ENCODE measurements at regions not wholly inside any gene's neighbourhood (a gene's known extent, or its start where the extent isn't known, plus 50 kb on each side); places are given as distances from the start of the nearest gene placed in this dataset.
"Not testable (repeated sequence)": the region's sequence is repeated elsewhere in the genome, so short reads cannot be mapped to it uniquely, and the experiment has no call there.

DNA sequence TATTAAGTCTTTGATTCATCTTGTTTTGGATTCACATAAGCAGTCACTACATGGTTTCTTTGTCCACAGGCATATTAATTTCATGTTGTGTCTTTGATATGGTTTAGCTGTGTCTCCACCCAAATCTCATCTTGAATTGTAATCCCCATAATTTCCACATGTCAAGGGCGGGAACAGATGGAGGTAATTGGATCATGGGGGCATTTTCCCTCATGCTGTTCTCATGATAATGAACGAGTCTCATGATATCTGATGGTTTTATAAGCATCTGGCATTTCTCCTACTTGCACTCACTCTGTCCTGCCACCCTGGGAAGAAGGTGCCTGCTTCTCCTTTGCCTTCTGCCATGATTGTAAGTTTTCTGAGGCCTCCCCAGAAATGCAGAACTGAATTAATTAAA, 1811.2 kb upstream of the PCDH10 start:
- DNase-seq (ENCODE audit: low read depth) = no peak
- H3K4me3 ChIP-seq (ENCODE audit: low read length) = no peak overlapping the region
- TF ChIP-seq, protein P1, sequence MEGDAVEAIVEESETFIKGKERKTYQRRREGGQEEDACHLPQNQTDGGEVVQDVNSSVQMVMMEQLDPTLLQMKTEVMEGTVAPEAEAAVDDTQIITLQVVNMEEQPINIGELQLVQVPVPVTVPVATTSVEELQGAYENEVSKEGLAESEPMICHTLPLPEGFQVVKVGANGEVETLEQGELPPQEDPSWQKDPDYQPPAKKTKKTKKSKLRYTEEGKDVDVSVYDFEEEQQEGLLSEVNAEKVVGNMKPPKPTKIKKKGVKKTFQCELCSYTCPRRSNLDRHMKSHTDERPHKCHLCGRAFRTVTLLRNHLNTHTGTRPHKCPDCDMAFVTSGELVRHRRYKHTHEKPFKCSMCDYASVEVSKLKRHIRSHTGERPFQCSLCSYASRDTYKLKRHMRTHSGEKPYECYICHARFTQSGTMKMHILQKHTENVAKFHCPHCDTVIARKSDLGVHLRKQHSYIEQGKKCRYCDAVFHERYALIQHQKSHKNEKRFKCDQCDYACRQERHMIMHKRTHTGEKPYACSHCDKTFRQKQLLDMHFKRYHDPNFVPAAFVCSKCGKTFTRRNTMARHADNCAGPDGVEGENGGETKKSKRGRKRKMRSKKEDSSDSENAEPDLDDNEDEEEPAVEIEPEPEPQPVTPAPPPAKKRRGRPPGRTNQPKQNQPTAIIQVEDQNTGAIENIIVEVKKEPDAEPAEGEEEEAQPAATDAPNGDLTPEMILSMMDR (IDR thresholded peaks at IDR 0.05; ENCODE audit: insufficient read depth, low read depth, low read length, missing control alignments) = no peak

DNA sequence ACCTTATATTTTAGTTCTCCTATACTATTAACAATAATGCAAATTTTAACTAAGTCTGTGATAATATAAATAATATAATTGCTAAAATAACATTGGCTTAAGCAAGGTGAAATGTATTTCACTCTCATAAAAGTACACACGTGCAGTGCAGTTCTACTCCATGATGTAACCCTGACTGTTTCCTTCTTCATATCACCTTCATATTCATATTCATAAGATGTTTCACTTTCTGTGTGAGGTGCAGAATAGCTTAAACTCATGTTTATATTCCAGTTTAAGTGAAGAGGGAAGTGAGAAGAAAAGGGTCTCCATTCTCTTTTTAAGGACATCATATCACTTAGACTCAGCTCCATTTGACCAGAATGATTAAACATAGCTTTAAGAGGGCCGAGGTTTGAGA, 1810.0 kb upstream of the PCDH10 start:
- H3K4me3 ChIP-seq (ENCODE audit: low read length) = no peak overlapping the region
- DNase-seq (ENCODE audit: low read depth) = no peak
- TF ChIP-seq, protein P1 (IDR thresholded peaks at IDR 0.05; ENCODE audit: insufficient read depth, low read depth, low read length, missing control alignments) = no peak

DNA sequence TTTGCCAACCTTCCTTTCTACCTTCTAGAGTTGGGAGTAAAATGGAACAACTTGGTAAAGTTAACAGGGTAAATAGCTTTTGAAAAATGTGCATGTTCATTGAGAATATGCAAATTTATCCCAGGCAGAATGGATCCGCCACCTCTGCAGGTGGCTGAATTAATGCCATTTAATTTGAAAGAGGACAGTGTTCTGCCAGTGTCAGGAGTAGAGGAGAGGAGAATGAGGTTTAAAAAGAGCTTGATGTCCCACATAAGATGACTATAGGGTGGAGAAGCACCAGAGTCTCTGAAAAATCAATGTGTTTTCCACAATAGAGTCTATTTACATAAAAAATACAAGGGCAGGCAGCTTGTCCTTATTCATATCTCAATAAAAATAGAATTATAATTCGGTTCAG, 1804.3 kb upstream of the PCDH10 start:
- no peak overlapping the region for H3K4me3 ChIP-seq (ENCODE audit: low read length)
- TF ChIP-seq, protein P1 (IDR thresholded peaks at IDR 0.05; ENCODE audit: insufficient read depth, low read depth, low read length, missing control alignments) = no peak
- no peak for DNase-seq (ENCODE audit: low read depth)

DNA sequence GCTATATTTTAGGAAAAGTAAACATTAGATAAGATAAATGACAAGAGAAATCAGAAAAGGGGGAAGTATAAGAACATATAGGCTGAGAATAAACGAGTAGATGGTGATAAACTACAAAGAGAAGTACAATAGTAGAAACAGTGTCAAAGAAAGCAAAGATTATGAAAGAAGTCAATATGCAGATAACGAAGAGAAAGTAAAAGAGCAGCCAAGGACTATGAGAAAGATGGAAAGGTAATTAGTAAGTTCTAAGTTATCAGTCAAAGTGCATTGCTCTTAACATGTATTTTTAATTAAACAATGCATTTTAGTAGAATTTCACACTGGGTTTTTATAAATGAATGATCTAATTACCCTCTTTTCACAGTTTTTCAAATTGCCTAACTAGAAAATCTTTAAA, 1801.3 kb upstream of the PCDH10 start:
- no peak for DNase-seq (ENCODE audit: low read depth)
- TF ChIP-seq, protein P1 (IDR thresholded peaks at IDR 0.05; ENCODE audit: insufficient read depth, low read depth, low read length, missing control alignments) = no peak
- no peak overlapping the region for H3K4me3 ChIP-seq (ENCODE audit: low read length)

DNA sequence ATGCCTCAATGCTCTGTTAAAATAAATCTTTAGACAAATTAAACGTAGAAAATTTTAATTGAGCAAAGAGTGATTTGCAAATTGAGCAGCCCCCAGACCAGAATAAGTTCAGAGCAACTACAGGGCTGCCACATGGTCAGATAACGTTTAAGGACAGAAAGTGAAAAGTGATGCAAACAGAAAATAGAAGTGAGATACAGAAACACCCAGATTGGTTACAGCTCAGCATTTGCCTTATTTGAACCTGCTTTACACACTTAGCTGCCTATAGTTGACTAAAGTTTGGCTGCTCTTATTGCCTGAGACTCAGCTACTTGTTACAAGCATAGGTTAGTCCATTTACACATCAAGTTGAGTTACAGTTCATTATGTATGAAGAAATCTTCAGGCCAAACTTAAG, 1800.8 kb upstream of the PCDH10 start:
- no peak overlapping the region for H3K4me3 ChIP-seq (ENCODE audit: low read length)
- TF ChIP-seq, protein P1 (IDR thresholded peaks at IDR 0.05; ENCODE audit: insufficient read depth, low read depth, low read length, missing control alignments) = no peak
- no peak for DNase-seq (ENCODE audit: low read depth)

DNA sequence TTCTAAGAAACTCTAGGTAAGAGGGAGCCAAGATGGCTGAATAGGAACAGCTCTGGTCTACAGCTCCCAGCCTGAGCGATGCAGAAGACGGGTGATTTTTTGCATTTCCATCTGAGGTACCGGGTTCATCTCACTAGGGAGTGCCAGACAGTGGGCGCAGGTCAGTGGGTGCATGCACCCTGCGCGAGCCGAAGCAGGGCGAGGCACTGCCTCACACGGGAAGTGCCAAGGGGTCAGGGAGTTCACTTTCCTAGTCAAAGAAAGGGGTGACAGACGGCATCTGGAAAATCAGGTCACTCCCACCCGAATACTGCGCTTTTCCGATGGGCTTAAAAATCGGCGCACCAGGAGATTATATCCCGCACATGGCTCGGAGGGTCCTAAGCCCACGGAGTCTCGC, 1796.7 kb upstream of the PCDH10 start:
- not testable (repeated sequence) for H3K4me3 ChIP-seq (ENCODE audit: low read length); DNase-seq (ENCODE audit: low read depth)

DNA sequence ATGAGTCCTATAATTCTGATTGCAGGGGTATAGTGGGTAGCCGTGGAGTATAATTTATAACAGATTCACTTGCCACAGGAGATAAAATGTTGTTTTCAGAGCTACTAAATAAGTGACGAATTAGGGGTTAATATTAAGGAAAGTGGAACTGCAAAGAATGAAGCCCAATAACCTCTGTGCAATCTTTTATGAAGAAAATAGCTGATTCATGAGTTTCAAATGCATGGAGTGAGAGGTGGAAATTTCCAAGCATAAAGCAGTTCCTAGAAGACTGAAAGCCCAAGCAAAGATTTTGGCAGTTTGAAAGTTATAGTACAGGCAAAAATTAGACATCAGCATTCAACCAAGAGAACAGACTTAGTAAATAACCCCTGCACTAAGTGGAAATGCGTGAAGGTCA, 1782.4 kb upstream of the PCDH10 start:
- TF ChIP-seq, protein P1 (IDR thresholded peaks at IDR 0.05; ENCODE audit: insufficient read depth, low read depth, low read length, missing control alignments) = no peak

DNA sequence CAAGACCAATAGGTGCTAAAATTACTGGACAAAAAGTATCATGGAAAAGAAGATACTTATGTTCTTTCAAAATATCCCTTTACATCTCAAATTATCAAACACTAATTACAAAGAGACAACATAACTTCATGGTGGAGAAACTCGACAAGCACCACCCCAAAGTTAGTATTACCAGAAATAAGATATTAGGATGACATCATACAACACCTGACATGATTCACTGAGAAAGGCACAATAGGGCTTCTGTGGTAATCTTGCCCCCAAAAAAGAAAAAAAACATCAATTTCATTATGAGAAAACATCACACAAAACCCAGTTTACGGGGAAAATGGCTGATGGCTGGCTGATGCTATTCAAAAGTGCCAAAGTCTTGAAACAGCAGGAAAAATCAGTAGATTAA, 1781.7 kb upstream of the PCDH10 start:
- TF ChIP-seq, protein P1 (IDR thresholded peaks at IDR 0.05; ENCODE audit: insufficient read depth, low read depth, low read length, missing control alignments) = no peak
- DNase-seq (ENCODE audit: low read depth) = no peak

More for the DNA sequence above, 1782.4 kb upstream of the PCDH10 start:
- DNase-seq (ENCODE audit: low read depth) = no peak
- H3K4me3 ChIP-seq (ENCODE audit: low read length) = no peak overlapping the region

More for the DNA sequence above, 1781.7 kb upstream of the PCDH10 start:
- no peak overlapping the region for H3K4me3 ChIP-seq (ENCODE audit: low read length)
